ENCODE measurements at regions not wholly inside any gene's neighbourhood (a gene's known extent, or its start where the extent isn't known, plus 50 kb on each side); places are given as distances from the start of the nearest gene placed in this dataset.
"Not testable (repeated sequence)": the region's sequence is repeated elsewhere in the genome, so short reads cannot be mapped to it uniquely, and the experiment has no call there.

DNA sequence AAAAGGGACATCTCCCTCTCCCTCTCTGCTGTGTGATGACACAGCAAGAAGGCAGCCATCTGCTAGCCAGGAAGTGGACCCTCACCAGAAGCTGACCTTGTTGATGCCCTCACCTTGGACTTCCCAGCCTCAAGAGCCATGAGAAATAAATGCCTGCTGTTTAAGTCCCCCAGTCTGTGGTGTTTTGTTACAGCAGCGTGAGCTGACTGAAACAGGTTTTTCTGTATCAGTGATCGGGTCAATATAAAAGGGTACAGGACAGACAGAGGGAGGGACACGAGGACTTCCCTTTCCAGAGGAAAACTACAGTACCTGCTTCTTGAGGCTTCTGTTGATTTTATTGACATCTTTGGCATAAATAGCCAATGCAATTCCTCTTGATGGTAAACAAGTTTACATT, 510.3 kb upstream of the CHAC2 start:
- DNase-seq, result no peak

DNA sequence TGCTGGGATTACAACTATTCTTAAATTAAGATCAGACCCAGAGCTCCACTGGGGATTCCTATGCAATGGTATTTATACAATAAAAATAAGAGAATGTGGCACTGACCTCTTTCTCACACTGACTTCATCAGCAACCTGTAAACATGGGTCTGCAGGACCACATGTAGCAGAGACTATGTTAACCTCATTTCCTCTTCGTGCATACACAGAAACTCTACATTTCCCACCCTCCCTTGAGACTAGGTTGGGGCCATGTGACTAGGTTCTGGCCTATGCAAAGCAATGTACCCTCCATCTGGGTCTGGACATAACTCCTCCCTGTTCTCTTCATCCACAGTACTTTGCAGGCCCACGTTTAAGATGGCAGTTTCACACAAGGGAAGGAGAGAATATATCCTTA, 514.4 kb upstream of the CHAC2 start:
- no peak for DNase-seq

DNA sequence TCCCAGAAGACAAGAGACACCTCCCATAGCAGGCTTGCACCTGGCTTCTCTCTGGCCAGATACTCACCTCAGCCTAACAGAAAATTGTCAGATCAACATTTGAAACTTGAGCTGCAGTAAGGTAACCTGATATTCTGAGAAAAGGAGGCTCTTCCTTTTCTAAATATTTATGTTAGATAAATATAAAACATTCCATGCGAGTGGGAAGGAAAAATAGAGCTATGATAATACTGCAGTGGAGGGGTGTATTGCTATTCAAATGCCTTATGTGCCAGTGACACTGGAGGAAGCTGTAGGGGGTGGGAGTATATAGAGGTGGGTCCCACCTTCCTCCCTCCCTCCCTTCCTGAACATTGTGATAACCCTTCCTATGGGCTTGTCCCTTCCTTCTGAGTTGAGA, 515.5 kb upstream of the CHAC2 start:
- no peak for DNase-seq

DNA sequence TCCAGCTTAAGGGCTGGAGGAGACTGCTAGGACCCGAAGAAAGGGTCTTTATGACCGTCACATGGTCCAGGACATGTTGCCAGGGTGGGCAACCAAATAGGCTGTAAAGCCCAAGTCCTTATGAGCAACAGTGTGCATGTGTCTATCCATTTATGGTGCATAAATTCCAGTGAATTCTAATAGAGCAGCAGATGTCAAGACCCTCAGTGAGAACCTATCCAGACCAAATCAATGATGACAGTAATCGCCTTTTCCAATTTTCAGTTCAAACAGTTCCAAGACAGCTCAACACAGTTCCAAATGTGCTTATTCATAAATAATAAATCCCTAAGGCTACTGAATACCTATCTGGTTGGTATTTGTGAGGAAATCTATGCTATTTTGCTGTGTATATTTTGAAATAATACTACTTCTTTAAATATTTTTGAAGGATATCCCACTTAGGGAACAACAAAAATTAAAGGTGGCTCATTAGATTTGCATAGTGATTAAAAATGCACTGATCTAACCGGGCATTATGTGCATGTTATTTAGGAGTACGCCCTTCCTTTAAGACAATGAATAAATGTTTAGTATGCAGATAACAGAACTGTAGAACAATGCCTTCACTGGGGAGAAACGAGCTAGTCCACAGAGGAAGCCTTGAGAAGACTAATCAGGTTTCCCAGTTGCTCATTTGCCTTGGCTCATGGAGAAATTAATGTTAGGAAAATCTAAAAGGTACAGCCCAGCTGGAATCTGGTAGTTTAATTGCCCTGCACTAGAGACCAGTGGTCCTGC, 519.5 kb upstream of the CHAC2 start:
- no peak for DNase-seq

DNA sequence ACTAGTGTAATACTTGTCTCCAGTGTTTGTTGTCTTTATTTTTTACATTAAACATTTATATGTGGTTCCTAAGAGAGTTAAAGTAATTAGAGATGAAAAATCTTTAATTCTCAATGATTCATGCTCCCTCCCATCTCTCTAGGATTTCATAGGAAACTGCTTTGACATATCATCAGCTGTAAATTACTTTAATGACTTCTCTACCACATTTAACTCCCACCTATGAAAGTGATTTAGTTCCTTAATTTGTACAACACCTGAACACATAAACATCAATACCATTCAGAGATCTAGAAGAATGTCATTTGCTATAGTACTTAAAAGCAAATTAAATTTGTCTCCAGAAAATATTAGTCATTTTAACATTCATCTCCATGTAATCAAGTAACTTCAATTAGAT, 524.2 kb upstream of the CHAC2 start:
- DNase-seq, result no peak

DNA sequence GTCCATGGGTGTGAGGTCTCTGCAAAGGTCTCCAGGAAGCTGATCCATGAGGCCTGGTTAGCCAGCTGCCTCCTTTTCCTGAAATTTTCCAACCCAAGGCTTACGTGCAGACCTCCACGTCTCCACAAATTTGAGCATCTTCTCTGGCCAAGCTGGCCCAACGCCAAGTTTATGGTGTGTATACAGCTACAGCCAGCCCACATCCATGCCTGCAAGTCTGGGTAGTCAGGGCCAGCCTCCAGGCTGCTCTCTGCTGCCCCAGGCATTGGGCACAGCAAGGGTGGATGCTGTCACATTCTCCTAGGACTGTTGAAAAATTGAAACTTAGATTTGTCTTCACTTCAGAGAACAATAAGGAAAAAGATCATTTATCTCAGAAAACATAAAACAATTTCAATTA, 525.5 kb upstream of the CHAC2 start:
- no peak for DNase-seq

DNA sequence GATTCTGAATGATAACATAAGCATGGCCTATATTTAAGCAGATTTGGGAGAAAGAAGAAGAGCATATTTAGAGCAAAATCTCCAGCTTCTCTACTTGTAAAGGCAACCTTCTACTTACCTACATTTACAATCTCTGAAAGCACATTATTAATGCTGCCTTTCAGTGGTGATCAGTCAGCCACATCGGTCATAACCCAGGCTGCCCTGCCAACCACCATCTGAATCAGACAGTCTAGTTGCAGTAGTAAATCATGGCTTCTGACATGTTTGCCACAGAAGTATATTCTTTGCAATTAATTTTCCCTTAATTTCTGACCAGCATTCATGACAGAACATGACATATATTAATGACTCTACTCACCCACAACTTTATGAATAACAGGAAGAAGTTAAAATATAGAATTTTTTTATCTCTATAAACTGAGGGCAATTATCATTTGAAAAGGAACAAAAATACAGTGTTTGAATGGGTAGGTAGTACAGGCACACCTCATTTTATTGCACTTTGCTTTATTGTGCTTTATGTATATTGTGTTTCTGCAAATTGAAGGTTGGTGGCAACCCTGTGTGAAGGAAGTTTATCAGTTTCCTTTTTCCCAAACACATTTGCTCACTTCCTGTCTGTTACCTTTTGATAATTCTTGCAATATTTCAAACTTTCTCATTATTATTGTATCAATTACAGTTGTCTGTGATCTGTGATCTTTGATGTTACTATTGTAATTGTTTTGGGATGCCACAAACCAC, 531.6 kb upstream of the CHAC2 start:
- no peak for DNase-seq

DNA sequence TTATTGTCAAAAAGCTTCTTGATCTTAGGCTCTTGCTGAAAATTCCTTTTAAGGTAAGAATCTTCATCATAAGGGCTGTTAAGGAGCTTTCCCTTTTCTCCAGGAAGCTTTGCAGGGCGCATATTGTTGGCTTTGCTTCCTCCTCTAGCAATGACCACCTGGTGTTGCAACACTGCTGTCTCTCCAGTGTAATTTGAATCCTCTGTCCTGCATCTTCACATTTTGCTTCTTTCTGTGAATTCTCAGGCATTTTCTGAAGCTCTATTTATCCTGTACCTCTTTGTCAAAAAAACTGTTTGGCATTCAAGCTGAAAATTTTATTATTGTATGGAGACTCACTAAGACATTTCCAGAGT, 533.1 kb upstream of the CHAC2 start:
- no peak for DNase-seq

DNA sequence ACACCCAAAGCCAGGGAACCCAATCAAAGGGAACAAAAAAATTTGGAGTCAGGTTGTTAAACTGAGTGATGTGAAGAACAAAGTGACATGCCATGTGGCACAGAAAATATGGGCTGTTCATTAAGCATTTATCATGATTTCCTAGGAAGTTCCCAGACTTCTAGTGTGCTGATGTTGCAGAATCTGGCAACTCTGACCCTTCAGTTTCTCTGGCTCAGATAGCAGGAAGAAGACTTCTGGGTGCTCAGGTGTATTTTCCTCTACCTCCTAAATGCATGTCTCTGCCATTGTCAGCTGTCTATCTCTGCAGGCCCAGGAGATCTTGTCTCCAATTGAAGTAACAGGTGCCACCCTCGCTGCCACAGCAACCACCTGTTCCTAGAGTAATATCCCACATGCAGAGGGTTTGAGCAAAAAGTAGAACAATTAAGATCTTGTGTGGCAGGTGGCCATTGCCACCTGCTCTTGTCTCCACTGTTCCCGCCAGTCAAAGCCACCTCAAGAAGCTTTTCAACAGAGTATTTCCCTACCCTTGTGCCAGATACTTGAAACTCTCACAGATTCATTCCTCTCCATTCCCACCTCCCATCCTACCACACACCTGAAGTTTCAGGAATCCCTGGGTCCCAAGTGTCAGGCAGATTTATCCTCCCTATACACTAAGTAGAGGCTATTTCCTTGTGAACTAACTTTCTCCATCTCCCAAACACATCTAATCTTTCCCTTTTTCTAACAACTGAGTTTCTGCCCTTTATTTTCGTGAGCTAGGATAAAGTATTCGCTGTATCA, 533.7 kb upstream of the CHAC2 start:
- DNase-seq, result no peak

DNA sequence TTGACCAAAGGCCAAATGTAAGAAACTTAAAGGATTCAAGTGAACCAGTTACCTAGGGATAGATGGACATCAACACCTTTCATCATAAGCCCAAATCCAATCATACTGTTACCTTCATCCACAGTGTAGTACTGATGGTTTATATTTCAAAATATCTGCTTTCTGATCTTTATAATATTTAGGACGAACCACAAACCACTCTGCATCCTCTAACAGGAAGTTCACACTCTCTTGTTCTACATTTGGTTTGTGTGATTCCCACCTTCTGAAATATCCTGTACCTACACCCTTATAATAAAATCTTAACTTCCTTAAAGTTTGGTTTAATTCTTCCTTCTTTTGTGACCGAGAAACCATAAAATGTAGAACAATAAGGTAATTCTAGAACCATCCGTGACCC, 535.7 kb upstream of the CHAC2 start:
- DNase-seq, result no peak

DNA sequence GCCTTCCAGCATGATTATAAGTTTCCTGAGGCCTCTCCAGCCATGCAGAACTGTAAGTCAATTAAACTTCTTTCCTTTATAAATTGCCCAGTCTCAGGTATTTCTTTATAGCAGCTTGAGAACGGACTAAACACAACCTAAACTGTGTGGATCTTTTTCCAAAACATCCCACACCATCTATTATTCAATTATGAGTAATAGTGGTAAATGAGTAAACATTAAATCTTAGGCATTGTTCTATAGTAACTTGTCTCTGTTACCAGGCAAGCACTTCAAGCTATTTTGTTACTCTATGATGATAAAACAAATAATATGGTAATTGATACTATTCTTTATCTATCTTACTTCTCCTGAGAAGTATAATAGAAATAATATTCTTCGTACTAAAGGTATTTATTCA, 536.9 kb upstream of the CHAC2 start:
- DNase-seq, result no peak

DNA sequence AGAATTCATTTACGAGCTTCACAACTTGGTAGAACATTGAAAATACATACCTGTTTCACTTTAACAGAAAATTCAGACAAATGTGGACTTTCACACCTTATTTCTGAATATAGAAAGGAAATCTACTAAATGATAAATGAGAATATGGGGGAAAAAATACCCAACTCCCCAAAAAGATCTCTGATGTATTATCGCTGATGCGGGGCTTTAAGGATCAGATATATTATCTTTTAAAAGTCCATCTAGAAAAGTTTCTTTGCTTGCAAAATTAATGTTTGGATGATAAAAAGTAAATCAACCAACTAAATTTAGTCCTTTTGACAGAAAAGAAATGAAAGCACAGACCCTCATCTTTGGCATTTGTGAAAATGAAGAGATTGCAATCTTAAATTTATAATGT, 540.1 kb upstream of the CHAC2 start:
- no peak for DNase-seq

DNA sequence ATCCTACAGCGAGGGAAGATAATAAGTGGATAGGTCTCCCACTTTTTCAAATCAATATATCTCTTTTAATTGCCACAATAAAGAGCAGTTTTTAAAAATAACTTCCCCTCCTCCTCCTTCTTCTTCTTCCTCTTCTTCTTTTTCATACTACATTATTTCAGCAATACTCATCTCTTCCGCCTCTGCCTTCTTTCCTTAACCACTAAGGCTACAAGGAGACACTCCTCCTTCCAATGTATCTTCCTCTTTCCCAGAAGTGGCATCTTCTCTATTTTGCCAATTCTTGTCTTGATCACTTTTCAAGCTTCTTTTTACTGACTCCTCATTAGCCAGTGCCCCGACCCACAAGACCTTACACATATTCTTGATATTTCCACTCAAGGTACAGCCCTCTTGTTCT, 546.6 kb upstream of the CHAC2 start:
- no peak for DNase-seq

DNA sequence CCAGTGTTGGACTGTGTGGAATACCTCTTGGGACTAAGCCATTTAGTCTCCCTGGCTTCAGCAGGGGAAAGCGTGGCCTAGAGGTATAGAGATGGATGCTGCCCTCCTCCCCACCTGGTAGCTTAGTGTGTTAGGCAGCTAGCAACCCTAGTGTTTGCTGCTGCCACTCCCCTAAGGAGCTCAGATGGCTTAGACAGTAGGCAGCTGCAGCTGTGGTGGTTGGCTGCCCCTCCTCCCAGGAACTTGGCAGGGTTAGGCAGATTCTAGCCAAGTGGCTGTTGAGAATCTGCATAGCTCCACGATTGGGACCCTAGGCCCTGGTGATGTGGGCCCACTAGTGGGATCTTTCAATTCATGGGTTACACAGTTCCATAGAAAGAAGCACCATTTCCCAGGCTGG, 550.4 kb upstream of the CHAC2 start:
- no peak for DNase-seq

DNA sequence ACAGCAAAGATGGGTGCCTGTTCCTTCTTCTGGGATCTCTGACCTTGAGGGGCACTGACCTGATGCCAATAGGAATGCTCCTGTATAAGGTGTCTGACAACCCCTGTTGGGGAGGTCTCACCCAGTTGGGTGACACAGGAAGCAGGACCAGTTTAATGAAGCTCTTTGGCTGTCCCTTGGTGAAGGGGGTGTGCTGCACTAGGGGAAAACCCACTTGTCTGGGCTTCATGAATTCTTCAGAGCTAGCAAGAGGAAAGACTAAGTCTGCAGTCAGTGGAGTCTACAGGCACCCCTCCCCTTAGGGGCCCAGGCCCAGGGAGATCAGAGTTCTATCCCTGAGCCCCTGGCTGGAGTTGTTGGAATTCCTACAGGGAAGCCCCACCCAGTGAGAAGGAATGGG, 550.8 kb upstream of the CHAC2 start:
- no peak for DNase-seq

DNA sequence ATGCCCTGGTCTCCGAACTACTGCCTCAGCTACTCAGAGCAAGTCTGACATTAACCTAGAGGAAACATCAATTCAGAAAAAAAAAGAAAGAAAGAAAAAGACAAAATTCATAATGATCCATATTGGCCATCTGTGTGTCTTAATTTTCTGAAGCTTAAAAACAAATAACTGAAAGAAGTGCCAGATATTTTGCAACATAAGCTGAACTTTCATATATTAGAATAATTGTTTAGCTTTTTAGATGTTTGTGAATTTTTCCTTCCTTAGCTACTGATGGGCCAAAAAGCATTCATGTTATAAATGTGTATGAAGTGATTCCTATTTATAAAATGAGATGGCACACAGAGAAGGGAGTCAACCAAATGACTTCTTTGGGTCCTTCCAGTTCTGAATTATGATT, 555.0 kb upstream of the CHAC2 start:
- DNase-seq, result no peak

DNA sequence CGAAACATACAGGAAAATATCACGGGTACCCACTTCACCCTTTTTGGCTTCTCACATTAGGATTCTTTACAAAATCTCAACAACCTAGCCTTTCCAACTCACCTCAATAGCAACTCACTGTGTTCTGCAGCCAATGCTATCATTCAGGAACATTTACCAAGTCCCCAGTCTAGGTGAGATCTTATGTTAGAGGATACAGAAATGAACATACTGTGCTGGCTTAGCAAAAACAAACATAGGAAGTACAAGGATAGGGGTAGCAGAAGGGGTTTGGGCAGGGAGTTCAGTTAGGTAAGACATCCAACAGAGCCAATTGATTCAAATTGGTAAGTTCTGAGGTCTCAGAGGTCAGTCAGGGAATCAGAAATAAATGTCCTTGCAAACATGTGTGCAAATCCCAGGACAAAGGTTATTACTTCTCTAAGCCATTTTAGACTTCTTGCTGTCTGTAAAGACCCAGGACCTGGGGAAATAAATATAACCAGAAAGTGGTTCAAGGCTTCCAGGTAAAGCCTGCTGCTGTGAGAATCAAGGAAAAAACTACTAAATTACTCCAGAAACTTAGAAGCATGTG, 556.3 kb upstream of the CHAC2 start:
- no peak for DNase-seq

DNA sequence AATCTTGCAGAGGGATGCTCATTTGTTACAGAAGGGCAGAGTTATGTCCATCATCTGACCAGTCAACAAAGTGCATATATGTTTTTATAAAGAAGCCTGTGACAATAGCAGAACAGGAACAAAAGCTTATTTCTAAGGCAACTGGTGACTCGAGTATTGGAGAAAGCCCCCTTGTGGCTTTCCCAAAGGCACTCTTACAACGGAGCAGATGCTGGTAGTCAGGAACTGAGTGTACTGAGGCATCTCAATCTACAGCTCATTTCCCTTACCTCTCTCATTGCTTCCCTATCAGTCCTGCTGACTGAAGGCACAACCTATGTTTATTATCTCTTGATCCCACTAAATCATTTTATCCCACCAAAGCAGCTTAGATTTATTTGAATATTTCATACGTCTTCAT, 557.1 kb upstream of the CHAC2 start:
- no peak for DNase-seq

DNA sequence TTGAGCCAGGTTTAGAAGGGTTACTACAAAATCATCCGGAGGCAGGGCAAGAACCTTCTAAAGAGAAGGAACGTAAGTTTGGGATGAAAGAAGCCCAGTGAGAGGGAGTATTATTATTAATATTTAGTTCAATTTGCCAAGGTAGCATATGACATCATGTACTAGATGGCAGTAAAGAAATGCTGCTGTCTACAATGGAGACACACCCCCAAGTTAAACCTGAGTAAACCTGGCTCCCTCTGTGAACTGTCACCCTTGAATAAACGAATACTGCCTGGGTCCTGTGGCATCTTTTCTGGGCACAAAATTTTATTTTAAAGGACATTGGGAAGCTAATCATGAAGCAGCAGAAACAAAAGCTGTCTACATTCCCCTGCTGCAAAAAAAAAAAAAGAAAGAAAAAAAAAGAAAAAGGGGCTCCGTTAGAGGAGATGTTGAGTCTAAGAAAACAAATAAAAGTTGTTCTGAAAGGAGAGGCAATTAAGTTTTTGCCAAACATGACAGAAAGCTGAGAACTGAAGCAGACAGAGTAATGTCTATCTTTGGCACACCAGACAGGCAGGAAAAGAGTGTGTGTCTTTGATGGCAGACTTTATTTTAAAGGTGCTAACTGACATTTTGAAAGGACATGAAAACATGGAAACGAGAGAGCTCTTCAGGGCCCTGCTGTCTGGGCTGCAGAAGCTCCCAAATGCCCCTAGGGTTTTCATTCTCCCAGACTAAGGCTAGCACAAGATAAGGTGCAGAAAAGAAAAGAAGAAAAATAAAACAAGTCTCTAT, 557.7 kb upstream of the CHAC2 start:
- DNase-seq, result no peak

DNA sequence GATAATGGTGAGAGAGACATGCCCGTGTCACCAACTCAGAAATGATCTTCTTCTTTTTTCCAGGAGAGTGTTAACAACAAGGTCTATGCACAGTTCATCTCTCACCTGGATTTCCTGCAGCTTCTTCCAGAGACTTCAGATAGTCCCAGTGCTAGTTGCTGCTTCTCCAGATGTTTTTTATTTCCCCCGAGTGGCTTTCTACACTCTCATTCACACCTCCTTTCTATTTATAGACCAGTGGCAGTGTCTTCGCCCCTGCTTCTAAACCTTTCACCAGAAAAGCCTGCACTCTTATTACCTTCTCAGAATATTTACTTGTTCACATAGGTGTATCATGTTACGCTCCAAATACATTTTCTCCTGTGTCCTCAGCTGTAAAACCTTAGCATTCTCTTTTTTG, 558.8 kb upstream of the CHAC2 start:
- no peak for DNase-seq

DNA sequence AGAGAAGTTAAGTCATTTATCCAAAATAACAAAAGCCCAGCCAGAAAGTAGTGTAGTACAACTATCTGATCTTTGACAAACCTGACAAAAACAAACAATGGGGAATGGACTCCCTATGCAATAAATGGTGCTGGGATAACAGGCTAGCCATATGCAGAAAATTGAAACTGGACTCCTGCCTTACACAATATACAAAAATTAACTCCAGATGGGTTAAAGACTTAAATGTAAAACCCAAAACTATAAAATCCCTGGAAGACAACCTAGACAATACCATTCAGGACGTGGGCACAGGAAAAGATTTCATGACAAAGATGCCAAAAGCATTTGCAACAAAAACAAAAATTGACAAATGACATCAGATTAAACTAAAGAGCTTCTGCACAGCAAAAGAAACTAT, 561.4 kb upstream of the CHAC2 start:
- not testable (repeated sequence) for DNase-seq

DNA sequence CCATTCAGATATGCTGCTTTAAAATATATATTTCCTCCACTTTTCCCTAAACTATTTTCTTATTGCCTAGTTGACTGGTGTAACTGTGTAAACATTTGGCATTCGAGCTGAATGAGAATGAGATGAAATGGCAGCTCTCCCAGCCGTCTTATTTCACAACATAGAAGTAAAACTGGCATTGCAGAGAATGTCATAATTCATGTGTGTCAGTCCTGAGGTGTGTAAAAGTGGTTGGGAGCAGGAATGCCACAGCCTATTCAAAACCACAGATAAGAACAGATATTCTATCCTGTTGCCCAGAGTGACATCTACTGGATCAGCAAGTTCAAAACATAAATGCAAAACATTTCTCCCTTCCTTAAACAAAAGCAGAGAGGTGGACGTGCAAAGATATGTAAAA, 565.5 kb upstream of the CHAC2 start:
- DNase-seq, result no peak

DNA sequence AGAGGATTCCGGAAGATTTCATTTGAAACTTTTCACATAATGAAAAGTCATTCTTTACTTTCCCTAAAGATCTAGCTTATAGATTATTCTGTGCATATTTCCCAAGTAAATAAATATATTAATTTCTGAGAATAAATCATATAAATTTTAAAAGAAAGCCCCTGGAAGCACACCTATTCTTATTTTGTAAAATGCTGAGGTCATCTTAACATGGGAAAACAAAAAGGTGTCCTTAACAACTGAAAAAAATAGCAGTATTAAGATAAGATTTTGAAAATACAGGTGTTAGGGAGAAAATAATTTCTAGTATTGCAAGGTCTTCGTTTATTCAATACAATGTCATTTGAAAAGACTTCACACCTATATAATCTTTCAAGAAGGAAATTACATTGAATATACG, 567.5 kb upstream of the CHAC2 start:
- no peak for DNase-seq
